ENCODE measurements at regions not wholly inside any gene's neighbourhood (a gene's known extent, or its start where the extent isn't known, plus 50 kb on each side); places are given as distances from the start of the nearest gene placed in this dataset.

DNA sequence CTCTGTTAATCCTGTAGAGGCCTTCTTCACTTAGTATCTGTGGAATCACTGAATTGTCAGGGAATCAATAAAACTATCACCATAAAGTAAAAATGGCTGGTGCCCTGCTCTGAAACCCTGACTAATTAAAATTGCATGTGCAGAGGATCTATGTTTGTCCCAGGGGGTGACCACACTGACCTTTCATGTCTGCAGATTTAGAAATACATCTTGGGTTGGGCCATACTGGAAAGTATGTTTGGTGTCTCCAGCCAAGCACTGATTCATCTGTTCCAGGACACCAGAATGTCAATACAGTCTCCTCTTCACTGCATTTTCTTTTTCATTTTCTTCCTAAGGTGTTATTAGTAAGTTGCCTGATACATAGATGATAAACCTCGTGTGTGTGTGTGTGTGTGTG lies 490.9 kb upstream of the INTU start:
- TF ChIP-seq, protein P1, sequence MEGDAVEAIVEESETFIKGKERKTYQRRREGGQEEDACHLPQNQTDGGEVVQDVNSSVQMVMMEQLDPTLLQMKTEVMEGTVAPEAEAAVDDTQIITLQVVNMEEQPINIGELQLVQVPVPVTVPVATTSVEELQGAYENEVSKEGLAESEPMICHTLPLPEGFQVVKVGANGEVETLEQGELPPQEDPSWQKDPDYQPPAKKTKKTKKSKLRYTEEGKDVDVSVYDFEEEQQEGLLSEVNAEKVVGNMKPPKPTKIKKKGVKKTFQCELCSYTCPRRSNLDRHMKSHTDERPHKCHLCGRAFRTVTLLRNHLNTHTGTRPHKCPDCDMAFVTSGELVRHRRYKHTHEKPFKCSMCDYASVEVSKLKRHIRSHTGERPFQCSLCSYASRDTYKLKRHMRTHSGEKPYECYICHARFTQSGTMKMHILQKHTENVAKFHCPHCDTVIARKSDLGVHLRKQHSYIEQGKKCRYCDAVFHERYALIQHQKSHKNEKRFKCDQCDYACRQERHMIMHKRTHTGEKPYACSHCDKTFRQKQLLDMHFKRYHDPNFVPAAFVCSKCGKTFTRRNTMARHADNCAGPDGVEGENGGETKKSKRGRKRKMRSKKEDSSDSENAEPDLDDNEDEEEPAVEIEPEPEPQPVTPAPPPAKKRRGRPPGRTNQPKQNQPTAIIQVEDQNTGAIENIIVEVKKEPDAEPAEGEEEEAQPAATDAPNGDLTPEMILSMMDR (IDR thresholded peaks at IDR 0.05), result no peak
- TF ChIP-seq EZH2 (IDR thresholded peaks at IDR 0.05; ENCODE audit: borderline replicate concordance, insufficient read depth, low read depth, low read length, poor library complexity, severe bottlenecking), result no peak

All from B cell (primary cell).